Effector CD8-positive, alpha-beta T cell (primary cell): ENCODE measurements at regions not wholly inside any gene's neighbourhood (a gene's known extent, or its start where the extent isn't known, plus 50 kb on each side); places are given as distances from the start of the nearest gene placed in this dataset.
"Not testable (repeated sequence)": the region's sequence is repeated elsewhere in the genome, so short reads cannot be mapped to it uniquely, and the experiment has no call there.

Source experiments
- DNase-seq: peaks from one replicate; lab custom pipeline; 2025; lab: John Stamatoyannopoulos, UW

DNA sequence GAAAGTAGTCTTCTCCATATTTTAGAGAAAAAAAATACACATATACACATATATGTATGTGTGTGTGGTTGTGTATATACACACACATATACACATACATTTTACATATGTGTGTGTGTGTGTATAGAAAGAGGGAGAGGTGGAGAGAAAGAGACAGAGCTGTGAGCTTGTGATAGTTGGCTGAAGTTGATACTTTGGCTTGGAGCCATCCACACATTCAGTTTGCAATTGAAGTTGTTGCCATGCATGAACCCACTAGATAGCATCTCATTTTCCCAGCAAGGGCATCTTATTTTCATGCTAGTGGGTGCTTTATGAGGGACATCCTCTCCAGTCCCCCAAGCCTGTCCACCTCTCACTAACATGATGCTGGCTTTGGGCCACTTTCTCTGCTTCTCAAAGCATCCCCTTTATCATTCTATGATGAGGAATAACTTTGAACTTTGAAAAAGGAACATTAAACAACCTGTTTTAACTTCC is 228.6 kb downstream of the ZNF621 start:
- no peak for DNase-seq

DNA sequence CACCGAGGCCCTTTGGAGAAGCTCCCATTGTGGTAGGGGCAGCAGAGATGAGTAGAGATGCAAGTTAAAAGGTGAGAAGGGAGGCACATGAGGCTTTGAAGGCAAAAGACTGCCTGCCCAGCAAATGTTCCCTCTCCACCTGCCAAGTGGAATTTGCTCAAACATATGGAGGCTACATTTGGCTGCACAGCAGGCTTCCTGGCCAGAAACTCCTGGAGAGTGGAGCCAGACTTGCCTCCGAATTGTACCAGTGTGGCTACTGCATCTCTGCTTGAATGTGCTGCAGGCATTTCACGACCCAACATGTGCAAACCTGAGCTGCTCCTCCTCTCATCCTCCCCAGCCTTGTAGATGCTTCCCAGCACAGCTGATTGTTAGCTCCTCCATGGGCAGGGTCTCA is 229.2 kb downstream of the ZNF621 start:
- no peak for DNase-seq

DNA sequence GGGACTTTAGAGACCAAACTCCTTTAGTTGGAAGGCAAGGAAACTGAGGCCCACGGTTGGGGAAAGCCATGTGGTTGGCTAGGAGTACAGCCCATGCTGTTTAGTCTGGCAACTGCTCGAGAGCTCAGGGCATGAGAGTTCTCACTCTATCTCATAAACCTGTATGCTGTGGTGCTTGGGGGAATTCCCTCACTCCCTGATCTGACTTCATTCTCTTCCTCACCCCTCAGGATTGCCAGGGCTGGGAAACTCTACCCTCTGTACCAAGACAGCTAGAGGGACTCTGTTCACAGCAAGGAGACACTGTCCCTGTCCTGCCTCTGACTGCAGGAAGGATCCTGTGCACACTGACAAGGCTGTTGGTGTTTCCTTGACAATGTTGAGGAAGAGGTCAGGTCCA is 230.2 kb downstream of the ZNF621 start:
- no peak for DNase-seq

DNA sequence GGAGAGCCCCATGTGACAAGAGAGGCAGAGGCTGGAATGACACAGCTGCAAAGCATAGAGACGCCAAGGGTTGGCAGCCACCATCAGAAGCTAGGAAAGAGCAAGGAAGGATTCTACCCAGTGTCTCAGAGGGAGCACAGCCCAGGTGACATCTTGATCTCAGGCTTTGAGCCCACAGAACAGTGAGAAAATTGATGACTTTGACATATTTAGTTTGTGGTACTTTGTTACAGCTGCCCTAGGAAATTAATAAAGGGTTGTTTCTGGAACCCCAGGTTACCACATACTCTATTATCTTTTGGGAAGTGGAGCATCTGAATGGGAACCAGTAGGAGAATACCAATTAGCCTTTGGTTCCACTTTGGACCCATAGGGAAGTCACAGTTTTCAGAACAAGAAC is 231.7 kb downstream of the ZNF621 start:
- DNase-seq = no peak

DNA sequence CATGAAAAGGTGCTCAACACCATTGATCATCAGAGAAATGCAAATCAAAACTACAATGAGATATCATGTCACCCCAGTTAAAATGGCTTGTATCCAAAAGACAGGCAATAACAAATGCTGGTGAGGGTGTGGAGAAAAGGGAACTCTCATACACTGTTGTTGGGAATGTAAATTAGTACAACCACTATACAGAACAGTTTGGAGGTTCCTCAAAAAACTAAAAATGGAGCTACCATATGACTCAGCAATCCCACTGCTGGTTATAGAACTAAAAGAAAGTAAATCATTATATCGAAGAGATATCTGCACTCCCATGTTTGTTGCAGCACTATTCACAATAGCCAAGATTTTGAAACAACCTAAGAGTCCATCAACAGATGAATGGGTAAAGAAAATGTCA is 238.0 kb downstream of the ZNF621 start:
- DNase-seq = not testable (repeated sequence)

DNA sequence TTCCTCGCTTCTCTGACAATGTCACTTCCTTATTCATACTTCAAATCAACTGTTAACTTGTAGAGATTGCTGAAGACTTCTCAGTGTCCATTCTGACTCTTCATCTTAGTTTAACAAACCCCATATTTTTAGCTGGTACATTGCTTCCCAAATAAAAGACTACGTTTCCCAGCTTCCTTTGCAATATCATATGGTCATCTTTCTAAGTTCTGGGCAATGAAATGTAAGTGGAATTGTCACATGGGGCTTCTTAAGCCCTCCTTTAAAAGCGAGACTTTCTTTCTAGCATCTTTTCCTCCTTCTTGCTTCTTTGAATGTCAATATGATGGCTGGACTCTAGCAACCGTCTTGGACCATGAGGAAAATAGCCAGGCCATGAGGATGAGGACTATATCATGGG is 239.0 kb downstream of the ZNF621 start:
- no peak for DNase-seq

DNA sequence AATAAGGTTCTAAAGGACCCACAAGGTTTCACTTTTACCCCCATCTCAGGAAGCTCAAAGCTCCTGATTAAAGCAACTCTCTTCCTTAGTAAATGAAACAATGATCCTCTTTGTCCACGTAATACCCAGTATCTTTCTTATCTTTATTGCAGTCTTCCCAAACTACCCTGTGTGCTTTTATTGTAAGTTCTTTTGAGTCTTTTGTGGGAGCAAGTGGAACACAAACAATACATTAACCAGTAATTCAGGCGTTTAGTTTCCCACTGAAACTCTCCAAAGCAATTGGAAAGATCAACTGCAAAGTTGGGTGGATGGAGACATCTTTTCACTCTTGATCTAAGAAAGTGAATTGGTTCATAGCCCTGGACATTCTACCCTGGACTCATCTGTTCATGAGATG is 240.0 kb downstream of the ZNF621 start:
- DNase-seq = no peak

DNA sequence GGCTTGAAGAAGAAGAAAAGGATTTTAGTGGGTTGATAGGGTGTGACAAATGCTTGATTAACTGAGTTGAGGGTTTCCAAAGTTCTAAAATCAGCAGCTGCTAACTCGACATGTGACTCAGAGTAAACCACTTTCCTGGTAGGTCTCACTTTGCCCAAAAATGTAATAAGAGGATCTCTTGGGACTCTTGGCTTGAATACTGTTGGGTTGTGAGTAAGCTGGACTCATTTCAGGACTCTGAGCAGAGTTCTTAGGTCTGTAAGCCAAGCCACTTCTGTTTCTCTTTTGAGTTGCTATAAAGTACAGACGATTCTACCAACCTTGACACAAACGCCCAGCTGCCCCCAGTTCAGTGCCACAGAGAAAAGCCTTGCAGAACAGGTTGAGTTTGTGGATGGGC is 241.1 kb downstream of the ZNF621 start:
- no peak for DNase-seq

DNA sequence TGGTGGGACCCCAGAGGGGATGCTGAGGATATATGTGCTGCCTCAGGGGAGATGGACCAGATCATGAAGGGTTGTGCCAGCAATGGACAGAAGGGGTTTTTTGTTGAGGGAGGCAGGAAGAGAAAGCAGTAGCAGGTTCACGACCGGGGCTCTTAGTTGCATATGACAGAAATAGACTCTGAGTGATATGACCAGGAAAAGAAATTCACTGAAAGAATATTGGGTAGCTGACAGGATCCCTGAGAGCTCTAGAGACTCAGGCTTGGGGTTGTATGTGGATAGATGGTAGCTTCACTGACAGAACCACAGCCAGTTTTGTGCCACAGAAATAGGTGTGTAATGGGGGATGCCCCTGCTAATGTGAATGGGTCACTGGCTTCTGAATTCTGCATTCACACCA is 241.6 kb downstream of the ZNF621 start:
- no peak for DNase-seq

DNA sequence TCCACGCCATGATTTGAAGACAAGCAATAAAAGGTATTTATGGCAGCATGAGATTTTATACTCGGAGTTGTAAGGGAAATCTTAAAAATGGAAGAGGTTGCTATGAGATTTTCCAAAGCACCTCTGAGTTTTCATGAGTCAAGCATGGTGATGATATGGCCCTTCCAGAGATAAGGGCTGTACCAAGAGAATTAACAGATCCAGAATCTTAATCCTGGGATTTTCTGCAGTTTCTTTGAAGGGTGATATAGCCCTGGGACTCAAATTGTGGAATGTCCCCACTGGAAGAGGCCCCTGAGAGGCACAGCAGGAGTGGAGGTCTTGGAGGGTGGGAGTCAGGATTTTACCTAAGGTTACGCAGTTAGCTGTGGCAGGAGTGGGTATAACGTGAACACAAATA is 243.3 kb downstream of the ZNF621 start:
- DNase-seq = no peak

DNA sequence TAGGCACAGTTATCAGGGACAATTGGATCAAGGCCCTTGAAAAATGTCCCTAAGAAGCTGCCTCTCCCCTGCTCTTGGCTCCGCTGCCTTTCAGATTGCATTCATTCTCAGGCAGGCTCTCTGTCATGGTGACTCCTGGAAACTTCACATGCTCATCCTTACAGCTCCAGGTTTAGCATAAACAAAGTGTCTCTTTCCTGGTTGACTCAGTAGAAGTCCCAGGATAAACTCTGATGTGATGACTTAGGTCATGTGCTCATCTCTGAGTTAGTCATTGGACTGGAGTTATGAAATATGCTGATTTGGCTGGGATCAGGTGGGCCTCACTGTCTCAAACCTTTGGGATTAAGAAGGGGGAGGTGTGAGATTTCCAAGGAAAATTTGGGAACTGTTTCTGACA is 243.8 kb downstream of the ZNF621 start:
- no peak for DNase-seq

DNA sequence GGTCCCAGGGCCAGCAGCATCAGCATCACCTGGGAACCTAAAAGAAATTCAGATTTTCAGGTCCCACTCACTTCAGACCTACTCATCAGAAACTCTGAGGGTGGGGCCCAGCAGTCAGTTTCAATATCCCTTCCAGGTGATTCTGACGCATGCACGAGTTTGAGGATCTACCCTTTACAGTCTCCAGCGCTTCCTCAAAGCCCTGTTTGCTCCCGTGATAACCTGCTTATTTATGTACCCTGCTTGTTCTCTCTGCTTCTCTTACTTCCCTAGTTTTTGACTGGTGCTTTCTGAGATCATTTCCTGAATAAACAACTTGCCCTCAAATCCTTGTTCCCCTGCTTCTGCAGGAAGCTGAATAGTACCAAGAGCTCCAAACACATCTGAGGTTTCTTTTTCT is 245.3 kb downstream of the ZNF621 start:
- no peak for DNase-seq

DNA sequence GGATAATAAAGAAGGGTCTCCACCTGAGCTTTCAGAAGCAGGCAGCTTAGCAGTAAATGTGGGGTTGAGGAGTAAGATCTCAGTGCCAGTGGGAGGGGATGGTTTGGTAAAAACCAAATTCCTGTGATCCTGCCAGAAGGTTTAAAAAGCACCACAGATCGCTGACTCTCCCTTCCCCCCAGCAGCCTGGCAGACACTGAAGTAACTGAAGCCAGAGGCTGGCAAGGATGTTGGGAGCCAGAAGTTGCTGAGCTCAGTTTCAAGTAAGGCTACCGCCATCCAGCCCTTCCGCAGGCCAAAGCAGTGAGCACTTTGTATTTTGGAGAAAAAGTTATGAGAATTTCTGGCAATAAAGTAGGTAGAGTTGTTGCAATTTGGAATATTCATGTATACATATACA is 246.4 kb downstream of the ZNF621 start:
- no peak for DNase-seq

DNA sequence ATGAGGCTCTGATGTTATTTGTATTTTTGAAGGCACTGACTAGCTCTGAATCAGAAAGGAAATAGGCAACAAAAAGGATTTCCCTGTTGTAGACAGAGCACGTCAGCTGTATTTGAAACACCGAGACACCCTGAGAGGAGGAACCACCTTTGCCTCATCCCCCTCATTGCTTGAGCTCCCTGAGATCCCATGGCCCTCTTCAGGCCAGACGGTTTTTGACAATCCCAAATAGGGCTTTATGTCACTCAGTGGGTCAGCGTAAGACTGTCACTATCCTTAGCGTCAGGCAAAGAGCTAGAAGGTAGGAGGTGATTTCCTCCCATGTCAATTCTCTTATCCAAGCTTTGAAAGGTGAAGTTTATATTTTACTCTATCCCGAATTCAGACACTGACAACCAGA is 254.3 kb downstream of the ZNF621 start:
- no peak for DNase-seq

DNA sequence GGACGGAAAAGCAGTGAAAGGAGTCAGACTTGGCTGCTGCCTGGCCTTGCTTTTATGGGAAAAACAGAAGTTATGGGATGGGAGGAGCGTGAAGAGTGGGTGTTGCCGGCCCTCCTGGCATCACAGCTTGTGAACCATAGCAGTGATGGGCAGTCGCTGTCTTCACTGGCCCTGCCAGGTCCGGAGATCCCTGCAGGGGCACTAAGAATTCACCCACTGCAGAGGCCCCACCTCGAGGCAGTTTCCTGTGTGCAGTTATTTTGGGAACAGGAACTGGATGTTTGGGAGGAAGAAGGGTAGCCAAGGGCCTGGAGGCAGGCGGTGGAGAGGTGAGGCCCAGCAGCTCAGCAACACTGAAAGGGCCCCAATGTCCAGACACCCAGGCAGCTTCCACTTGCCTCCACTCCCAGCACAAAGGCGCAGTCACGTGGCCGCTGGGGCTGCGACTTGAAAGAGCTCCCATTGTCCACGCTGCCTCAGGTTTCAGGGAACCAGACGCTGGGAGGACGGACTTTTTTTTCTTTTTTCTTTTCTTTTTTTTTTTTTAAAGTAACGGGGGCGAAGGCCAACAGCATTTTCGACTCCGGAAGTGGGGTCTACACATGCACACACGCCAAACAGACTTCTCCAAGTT is 255.6 kb downstream of the ZNF621 start:
- no peak for DNase-seq

DNA sequence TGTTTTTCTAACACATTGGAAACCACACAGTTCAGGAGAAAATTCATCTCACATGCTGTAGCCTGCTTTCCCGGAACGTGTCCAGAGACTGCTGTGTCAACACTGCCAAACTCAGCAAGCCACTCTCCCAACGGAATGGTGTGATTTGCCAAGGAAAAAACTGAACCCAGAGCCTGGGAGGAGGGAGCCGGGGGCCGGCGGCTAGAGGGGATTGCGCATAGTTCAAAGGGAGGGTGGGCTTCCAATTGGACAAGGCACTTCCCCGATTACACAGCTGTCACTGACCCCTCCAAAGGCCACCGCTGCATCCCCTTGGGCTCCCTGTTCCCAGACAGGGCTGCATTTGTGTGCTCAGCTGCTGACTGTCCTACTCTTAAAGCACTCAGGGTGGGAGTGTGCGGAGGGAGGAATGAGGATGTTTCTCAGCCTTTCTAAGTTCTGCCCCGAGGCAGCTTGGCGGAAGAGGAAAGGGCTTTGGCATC is 256.2 kb downstream of the ZNF621 start:
- DNase-seq = no peak

DNA sequence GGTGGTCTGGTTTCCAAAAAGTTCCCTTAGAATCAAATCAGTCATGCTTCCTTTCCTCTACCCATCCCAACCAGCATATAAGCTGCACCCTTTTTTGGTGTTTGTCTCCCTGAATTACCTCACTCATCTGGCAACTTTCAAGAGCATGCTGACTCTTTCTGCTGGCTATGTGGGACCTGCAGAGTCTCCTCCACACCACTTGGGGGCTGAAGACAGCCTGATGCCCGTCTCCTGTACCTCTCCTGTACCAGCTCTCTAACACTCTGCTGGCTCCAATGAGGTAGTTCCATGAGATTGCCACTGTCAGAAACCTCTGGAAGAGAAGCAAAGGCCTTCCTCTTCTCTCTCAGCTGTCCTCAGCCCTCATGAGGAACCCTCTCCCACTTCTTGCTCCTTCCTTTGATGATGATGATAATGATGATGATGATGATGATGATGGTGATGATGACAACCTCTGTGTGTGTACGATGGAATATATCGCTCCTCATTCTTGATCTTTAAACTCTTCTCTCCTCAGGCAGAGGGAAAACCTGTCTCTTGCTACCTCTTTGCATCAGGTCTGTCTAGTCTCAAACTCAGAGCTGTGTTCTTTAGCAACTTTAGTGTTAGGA is 257.5 kb downstream of the ZNF621 start:
- DNase-seq = no peak

DNA sequence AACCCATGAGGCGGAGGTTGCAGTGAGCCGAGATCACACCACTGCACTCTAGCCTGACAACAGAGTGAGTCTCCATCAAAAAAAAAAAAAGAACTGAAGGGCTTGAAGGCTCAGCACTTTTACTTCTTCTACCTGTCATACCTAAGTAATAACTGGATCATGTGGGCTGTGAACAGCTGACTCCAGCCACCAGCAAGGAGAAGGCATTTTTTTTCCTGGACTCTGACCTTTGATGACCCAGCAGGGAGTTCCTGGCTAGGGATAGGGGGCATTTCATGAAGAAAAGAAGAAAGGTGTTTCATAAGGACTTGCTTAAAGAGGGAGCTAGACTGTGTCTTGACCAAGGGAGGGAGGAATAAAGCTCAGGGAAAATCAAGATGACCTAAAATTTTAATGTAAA is 266.0 kb downstream of the ZNF621 start:
- DNase-seq = no peak

DNA sequence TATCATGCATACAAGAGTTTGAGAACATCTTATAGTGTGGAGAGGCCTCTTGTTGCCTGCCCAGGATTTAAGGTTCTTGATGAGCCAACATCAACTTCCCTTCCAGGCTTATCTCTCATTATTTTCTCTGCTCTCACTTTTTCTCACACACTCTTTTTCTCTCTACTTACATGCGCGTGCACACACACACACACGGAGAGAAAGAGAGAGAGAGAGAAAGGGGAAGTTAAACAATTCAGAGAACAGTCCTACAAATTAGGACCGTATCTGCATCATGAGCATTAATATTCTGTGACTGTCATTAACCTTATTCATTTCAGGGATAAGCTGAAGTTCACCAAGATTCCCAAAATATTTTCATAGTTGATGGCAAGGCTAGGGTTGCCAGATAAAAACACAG is 269.0 kb downstream of the ZNF621 start:
- DNase-seq = no peak

DNA sequence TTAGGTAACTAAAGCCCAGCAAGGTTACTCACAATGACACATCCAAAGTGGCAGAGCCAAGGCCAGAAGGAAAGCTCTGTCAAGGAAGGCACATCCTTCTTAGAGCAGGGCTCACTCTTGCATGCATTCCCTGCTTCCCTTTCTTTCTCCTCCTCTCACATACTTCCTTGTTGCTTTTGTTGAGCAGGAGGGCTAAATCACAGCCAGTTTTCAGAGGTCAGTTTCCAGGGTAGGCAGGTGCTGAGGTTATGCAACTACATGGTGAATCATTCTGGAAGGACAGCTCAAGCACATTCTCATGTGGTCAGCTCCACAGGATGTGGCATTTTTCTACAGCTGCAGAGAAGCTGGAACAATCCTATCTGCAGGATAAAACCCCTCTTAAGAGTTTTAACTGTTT is 275.6 kb downstream of the ZNF621 start:
- no peak for DNase-seq

DNA sequence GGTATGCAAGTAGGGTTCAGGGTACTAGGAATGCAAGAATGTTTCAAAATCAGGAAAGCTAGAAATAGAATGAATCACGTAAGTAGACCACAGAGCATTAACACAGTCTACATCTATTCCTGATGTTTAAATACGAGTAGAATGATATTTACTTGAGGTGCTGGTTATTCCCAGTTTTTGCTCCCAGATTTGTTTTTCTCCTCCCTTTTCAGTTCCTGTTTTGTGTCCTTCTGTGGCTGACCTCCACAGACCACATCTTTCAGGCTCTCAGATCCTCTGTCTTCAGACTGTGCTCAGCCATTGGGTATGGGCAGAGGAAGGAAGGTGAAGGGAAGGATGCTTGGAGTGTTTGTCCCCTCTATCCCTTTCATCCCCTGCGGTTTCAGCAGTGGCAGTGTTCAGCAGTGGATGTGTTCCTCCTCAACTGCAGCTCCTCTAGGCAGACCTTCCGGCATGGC is 276.6 kb downstream of the ZNF621 start:
- DNase-seq = no peak

DNA sequence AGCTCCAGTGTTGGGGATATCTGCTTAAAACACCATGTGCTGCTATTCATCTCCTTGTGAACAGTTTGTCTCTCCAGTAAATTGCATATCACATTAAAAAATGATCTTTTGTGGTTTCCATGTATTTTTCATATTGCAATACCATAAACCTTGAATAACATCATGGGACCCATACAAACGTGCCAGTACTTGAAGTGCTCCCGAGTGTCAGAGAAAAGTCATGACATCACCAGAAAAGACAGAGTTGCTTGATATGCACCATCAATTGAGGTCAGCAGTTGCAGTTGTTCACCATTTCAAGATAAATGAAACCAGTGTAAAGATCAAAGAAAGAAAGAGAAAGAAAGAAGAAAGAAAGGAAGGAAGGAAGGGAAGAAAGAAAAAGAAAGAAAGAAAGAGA is 278.6 kb downstream of the ZNF621 start:
- DNase-seq = no peak

DNA sequence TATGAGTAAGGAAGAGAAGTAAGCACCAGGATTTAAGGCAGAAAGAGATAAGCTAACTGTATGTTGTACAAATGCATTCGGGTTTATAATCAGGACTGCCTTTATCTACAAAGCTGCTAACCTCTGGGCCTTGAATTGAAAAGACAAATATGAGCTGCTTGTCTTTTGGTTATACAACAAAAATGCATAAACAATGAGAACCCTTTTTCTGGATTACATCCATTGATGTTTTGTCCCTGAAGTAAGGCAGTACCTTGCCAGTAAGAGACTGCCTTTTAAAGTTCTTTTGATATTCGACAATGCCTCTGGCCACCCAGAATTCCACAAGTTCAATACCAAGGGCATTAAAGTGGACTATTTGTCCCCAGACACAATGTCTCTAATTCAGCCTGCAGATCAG is 280.7 kb downstream of the ZNF621 start:
- no peak for DNase-seq

DNA sequence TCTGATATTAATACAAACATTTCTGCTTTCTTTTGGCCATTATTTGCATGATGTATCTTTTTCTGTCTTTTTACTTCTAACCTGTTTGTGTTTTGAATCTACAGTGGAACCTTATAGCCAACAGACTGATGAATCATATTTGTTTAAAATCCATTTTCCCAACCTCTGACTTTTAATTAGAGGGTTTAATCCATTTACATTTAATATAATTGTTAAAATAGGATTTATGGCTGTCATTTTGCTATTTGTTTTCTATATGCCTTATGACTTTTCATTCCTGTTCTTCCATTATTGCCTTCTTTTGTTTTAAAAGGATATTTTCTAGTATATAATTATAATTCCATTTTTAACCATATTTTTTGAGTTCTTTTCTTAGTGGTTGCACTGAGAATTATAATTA is 286.1 kb downstream of the ZNF621 start:
- DNase-seq = no peak
